ENCODE measurements at regions not wholly inside any gene's neighbourhood (a gene's known extent, or its start where the extent isn't known, plus 50 kb on each side); places are given as distances from the start of the nearest gene placed in this dataset.

GRCh38 chr12:59859171-59859510 is 263.3 kb downstream of the SLC16A7 start:
- TF ChIP-seq CTCF (IDR thresholded peaks at IDR 0.05; ENCODE audit: insufficient read depth, low read length), result no peak
- no peak for TF ChIP-seq REST (IDR thresholded peaks at IDR 0.05; ENCODE audit: insufficient replicate concordance, low read depth)
- no peak for TF ChIP-seq POLR2AphosphoS5 (IDR thresholded peaks at IDR 0.05; ENCODE audit: low read depth)
- TF ChIP-seq SPI1 (IDR thresholded peaks at IDR 0.05; ENCODE audit: borderline replicate concordance, low read depth), result no peak
- TF ChIP-seq GABPA (IDR thresholded peaks at IDR 0.05; ENCODE audit: low read depth), result no peak
